Mesodermal cell (in vitro differentiated cells): ENCODE measurements at regions not wholly inside any gene's neighbourhood (a gene's known extent, or its start where the extent isn't known, plus 50 kb on each side); places are given as distances from the start of the nearest gene placed in this dataset.

Experiments used
- H3K27ac ChIP-seq: 2 replicates; pipeline ENCODE4 v1.7.0; 2013; ENCODE audit warnings: mild to moderate bottlenecking, low read depth, low read length, moderate library complexity; ENCODE audit not compliant: severe bottlenecking
- H3K36me3 ChIP-seq: 2 replicates; pipeline ENCODE4 v1.7.1; 2013; ENCODE audit warnings: mild to moderate bottlenecking, low read length, moderate library complexity; ENCODE audit not compliant: control insufficient read depth, insufficient read depth
- H3K4me1 ChIP-seq: one replicate; pipeline ENCODE4 v1.7.1; 2013; ENCODE audit warnings: mild to moderate bottlenecking, low read length; ENCODE audit not compliant: insufficient read depth, control insufficient read depth, poor library complexity, severe bottlenecking
- H3K4me3 ChIP-seq: 2 replicates; pipeline ENCODE4 v1.7.0; 2013; ENCODE audit warnings: low read length, control low read depth, mild to moderate bottlenecking; ENCODE audit not compliant: insufficient read depth, poor library complexity, severe bottlenecking; ENCODE audit errors: extremely low read depth
- H3K9me3 ChIP-seq: 2 replicates; pipeline ENCODE4 v1.7.1; 2013; ENCODE audit warnings: mild to moderate bottlenecking, low read length, moderate library complexity; ENCODE audit not compliant: control insufficient read depth
- WGBS, 2 experiments: methylation state at CpG; one replicate each; pipeline ENCODE4 v1.1.5; 2013; ENCODE audit warnings: missing lambda C conversion rate in 2 of 2; ENCODE audit not compliant: insufficient coverage in 2 of 2; 5-methylcytosine and 5-hydroxymethylcytosine counted together

GRCh38 chr16:11476676-11477075, 110.0 kb downstream of the LITAF start:
- WGBS, 2 experiments: 94 to 96% methylated on average over 11 to 12 of the region's 14 CpGs
- H3K36me3 ChIP-seq: no peaks in the 10 kb centered on the region
- H3K4me3 ChIP-seq: no peak overlapping the region
- no peaks in the 10 kb centered on the region for H3K4me1 ChIP-seq
- no peak overlapping the region for H3K27ac ChIP-seq
- H3K9me3 ChIP-seq: peaks cover 9% of the 10 kb centered on the region

GRCh38 chr16:11478431-11479119, 108.1 kb downstream of the LITAF start:
- Histone ChIP-seq H3K4me3 (no peak overlapping the region), H3K4me1 (no peaks in the 10 kb centered on the region), H3K9me3 (peaks cover 9% of the 10 kb centered on the region), H3K36me3 (no peaks in the 10 kb centered on the region), H3K27ac (no peak overlapping the region)
- WGBS, 2 experiments: 90 to 93% methylated on average over 12 to 14 of the region's 17 CpGs

- no peak overlapping the region for H3K4me3 ChIP-seq
- 83 to 100% methylated on average over 1 of the region's 4 CpGs for WGBS, 2 experiments
- no peaks in the 10 kb centered on the region for H3K4me1 ChIP-seq
- H3K36me3 ChIP-seq: no peaks in the 10 kb centered on the region
- peaks cover 14% of the 10 kb centered on the region for H3K9me3 ChIP-seq
- H3K27ac ChIP-seq: no peak overlapping the region
These were observed 106.8 kb downstream of the LITAF start for GRCh38 chr16:11479916-11480315.

GRCh38 chr16:11480634-11481033, 106.1 kb downstream of the LITAF start:
- Histone ChIP-seq H3K4me3 (no peak overlapping the region), H3K27ac (no peak overlapping the region), H3K9me3 (peaks cover 21% of the 10 kb centered on the region), H3K4me1 (no peaks in the 10 kb centered on the region), H3K36me3 (no peaks in the 10 kb centered on the region)
- WGBS, 2 experiments: 93 to 96% methylated on average over 3 to 5 of the region's 5 CpGs

- H3K4me1 ChIP-seq: no peaks in the 10 kb centered on the region
- H3K4me3 ChIP-seq: no peak overlapping the region
- H3K36me3 ChIP-seq: no peaks in the 10 kb centered on the region
- WGBS, 2 experiments: 77 to 83% methylated on average over 3 of the region's 4 CpGs
- no peak overlapping the region for H3K27ac ChIP-seq
- H3K9me3 ChIP-seq: peaks cover 22% of the 10 kb centered on the region
These were observed 104.7 kb downstream of the LITAF start for GRCh38 chr16:11481987-11482386.

- Histone ChIP-seq H3K36me3 (no peaks in the 10 kb centered on the region), H3K27ac (no peak overlapping the region), H3K9me3 (peaks cover 22% of the 10 kb centered on the region), H3K4me3 (no peak overlapping the region), H3K4me1 (no peaks in the 10 kb centered on the region)
- 88 to 100% methylated on average over 1 of the region's 6 CpGs for WGBS, 2 experiments
These were observed 103.6 kb downstream of the LITAF start for GRCh38 chr16:11482946-11483748.

DNA sequence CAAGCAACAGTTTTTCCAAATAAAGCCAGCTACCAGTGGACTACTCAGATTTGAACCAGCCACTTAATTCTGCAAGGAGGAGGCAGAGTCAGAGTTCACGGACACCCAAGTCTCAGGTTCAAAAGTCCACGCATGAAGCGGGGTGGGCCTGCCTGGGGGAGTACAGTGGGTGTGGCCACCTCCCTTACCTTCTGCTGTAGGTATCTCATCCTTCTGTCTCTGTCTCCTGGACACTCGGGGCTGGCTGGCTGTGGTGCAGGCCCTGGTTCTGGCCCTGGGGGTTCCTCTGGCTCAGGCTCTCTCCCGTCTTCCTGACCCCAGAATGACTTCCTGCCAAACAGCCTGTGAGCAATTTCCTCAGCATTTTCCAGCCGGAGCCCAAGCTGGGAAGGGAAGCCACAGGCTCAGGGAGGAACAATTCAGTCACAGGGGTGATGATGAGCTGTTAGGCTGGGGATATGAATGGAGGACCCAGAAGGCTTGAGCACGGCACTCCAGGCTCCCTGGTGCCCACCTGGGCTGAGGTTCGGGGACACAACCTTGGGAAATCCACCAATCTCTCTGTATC, 101.9 kb downstream of the LITAF start:
- no peak overlapping the region for H3K27ac ChIP-seq
- H3K9me3 ChIP-seq: peaks cover 22% of the 10 kb centered on the region
- no peaks in the 10 kb centered on the region for H3K36me3 ChIP-seq
- H3K4me3 ChIP-seq: no peak overlapping the region
- 94 to 96% methylated on average over 7 of the region's 8 CpGs for WGBS, 2 experiments
- H3K4me1 ChIP-seq: no peaks in the 10 kb centered on the region

DNA sequence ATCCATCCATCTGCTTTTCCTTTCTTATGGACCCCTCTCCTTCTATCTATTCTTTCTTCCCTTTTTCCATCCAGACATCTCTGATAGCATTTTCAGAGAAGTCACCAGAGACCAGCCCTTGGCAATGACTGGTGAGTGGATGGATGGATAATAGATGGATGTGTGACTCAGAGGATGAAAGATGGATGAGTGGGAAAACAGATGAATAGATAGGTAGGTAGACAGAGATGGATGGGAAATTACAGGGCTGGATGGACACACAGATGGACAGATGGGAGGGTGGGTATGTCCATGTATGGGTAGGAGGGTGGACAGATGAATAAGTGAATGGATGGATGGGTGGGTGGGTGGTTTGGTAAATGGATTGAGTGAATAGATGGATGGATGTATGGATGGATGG, 101.0 kb downstream of the LITAF start:
- H3K4me3 ChIP-seq: no peak overlapping the region
- no peaks in the 10 kb centered on the region for H3K36me3 ChIP-seq
- peaks cover 18% of the 10 kb centered on the region for H3K9me3 ChIP-seq
- H3K27ac ChIP-seq: no peak overlapping the region
- no peaks in the 10 kb centered on the region for H3K4me1 ChIP-seq

DNA sequence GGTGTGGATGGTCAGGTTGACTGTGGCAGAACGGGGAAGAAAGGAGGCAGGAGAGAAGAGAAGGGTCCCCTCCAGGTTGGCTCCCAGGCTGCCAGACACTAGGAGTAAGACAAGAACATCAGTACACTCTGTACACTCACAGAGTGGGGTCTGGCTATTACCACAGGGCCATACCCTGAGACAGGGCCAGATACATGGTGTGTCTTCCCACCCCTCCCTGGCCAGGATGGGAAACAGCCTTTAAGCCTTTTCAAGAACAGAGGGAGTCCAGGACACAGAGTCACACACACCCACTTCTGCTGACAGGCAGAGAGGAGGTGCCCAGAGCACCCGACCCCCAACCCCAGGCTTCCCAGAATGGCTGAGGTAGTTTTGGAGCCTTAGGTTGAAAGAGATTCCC, 99.4 kb downstream of the LITAF start:
- peaks cover 13% of the 10 kb centered on the region for H3K9me3 ChIP-seq
- H3K4me3 ChIP-seq: no peak overlapping the region
- H3K36me3 ChIP-seq: no peaks in the 10 kb centered on the region
- no peaks in the 10 kb centered on the region for H3K4me1 ChIP-seq
- WGBS, 2 experiments: 100% methylated on average over 1 of the region's 2 CpGs; no CpG with 5 or more reads in 1 of the 2 experiments
- H3K27ac ChIP-seq: no peak overlapping the region

GRCh38 chr16:11488304-11488703, 98.4 kb downstream of the LITAF start:
- no peaks in the 10 kb centered on the region for H3K4me1 ChIP-seq
- WGBS, 2 experiments: 83 to 100% methylated on average over 1 to 2 of the region's 2 CpGs
- H3K27ac ChIP-seq: no peak overlapping the region
- H3K9me3 ChIP-seq: peaks cover 15% of the 10 kb centered on the region
- H3K4me3 ChIP-seq: no peak overlapping the region
- H3K36me3 ChIP-seq: no peaks in the 10 kb centered on the region

DNA sequence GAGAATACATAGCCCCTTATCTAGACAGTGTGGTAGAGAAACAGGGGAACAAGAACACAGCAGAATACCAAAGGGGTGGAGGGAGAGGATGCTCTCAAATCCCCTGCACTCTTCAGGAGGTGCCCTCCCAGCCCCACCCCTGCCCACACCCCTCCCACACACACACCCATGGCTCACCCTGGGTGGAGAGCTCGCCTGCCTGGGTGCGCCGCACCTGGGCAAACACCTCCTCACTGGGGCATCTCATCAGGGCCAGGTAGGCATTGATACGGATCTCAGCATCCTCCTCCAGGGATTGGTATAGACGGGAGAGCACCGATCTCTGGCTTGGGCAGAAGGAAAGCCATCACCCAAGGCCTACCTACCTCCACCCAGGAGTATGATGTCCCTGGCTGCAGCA, 95.2 kb downstream of the LITAF start:
- no peak overlapping the region for H3K27ac ChIP-seq
- no peak overlapping the region for H3K4me3 ChIP-seq
- no peaks in the 10 kb centered on the region for H3K36me3 ChIP-seq
- WGBS, 2 experiments: 95 to 97% methylated on average over 4 to 6 of the region's 6 CpGs
- H3K9me3 ChIP-seq: peaks cover 5% of the 10 kb centered on the region
- H3K4me1 ChIP-seq: peaks cover 17% of the 10 kb centered on the region
